ENCODE measurements at regions not wholly inside any gene's neighbourhood (a gene's known extent, or its start where the extent isn't known, plus 50 kb on each side); places are given as distances from the start of the nearest gene placed in this dataset.

DNA sequence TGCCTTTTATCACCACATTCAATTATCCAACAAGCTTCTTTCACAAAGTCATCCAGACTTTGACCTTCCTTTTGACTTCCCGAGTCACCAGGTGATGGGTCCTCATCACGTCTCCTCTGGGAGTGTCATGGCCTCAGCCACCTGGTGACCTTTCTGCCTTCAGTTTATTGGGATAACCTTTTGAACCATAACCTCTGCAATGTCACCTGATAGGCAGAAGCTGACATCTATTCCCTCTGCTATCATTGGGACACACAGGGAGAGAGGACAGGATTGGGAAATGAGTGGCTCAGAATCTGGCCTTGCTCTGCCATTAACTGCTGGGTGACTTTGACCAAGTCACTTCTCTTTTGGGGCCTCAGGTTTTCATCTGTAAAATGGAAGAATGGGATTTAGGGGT, 388.7 kb downstream of the NUAK1 start:
- TF ChIP-seq, protein P1, sequence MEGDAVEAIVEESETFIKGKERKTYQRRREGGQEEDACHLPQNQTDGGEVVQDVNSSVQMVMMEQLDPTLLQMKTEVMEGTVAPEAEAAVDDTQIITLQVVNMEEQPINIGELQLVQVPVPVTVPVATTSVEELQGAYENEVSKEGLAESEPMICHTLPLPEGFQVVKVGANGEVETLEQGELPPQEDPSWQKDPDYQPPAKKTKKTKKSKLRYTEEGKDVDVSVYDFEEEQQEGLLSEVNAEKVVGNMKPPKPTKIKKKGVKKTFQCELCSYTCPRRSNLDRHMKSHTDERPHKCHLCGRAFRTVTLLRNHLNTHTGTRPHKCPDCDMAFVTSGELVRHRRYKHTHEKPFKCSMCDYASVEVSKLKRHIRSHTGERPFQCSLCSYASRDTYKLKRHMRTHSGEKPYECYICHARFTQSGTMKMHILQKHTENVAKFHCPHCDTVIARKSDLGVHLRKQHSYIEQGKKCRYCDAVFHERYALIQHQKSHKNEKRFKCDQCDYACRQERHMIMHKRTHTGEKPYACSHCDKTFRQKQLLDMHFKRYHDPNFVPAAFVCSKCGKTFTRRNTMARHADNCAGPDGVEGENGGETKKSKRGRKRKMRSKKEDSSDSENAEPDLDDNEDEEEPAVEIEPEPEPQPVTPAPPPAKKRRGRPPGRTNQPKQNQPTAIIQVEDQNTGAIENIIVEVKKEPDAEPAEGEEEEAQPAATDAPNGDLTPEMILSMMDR (IDR thresholded peaks at IDR 0.05; ENCODE audit: borderline replicate concordance, extremely low read depth, insufficient read depth), result no peak
- DNase-seq, result no peak
- intact Hi-C loops (cut with DNase I), result no loop called here
- Histone ChIP-seq H3K27me3 (ENCODE audit: control insufficient read depth, insufficient read depth, low read length) (no peaks in the 10 kb centered on the region), H3K4me1 (ENCODE audit: control insufficient read depth in 2 of 3, insufficient read depth in 2 of 3, low read depth in 1 of 3, low read length in 3 of 3) (peaks cover 0 to 8% (median 6%) of the 10 kb centered on the region in 3 donors), H3K9me3 (ENCODE audit: control insufficient read depth in 2 of 3, insufficient read depth in 1 of 3, low read length in 3 of 3) (no peaks in the 10 kb centered on the region), H3K36me3 (ENCODE audit: control insufficient read depth in 2 of 3, insufficient read depth in 3 of 3, low read length in 3 of 3) (no peaks in the 10 kb centered on the region), H3K27ac (ENCODE audit: low read depth in 2 of 2, low read length in 2 of 2) (no peak overlapping the region), H3K4me3 (ENCODE audit: low read length in 3 of 3) (no peak overlapping the region), H3K9ac (ENCODE audit: low read length in 3 of 3) (no peak overlapping the region)
- no peak for FAIRE-seq

DNA sequence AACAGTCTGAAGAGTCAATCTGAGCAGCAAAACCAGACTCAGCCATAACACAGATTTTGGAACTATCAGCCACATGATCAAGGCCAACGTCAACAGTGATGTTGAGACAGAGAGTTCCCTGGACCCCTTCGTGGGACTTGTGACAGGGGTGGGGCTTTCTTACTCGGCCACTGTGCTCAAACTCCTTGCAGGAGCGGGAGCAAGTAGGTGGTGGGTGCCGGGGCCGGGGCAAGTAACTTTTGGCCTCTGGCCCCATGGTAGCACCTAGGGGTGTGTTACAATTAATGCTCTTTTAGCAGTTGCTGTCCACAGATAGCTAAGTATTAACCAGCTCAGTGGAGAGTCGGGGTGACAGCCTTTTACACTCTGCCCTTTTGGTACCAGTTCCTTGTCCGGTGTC, 384.4 kb downstream of the NUAK1 start:
- TF ChIP-seq, protein P1 (IDR thresholded peaks at IDR 0.05; ENCODE audit: borderline replicate concordance, extremely low read depth, insufficient read depth), result no peak
- intact Hi-C loops (cut with DNase I), result no loop called here
- H3K4me3 ChIP-seq (ENCODE audit: low read length in 3 of 3), result no peak overlapping the region
- no peaks in the 10 kb centered on the region for H3K27me3 ChIP-seq (ENCODE audit: control insufficient read depth, insufficient read depth, low read length)
- H3K9ac ChIP-seq (ENCODE audit: low read length in 3 of 3), result no peak overlapping the region
- FAIRE-seq (no peak), DNase-seq (no peak)
- no peaks in the 10 kb centered on the region for H3K36me3 ChIP-seq (ENCODE audit: control insufficient read depth in 2 of 3, insufficient read depth in 3 of 3, low read length in 3 of 3)
- H3K4me1 ChIP-seq (ENCODE audit: control insufficient read depth in 2 of 3, insufficient read depth in 2 of 3, low read depth in 1 of 3, low read length in 3 of 3), result peaks cover 0 to under 1% (median 0%) of the 10 kb centered on the region in 3 donors
- no peaks in the 10 kb centered on the region for H3K9me3 ChIP-seq (ENCODE audit: control insufficient read depth in 2 of 3, insufficient read depth in 1 of 3, low read length in 3 of 3)
- no peak overlapping the region for H3K27ac ChIP-seq (ENCODE audit: low read depth in 2 of 2, low read length in 2 of 2)

DNA sequence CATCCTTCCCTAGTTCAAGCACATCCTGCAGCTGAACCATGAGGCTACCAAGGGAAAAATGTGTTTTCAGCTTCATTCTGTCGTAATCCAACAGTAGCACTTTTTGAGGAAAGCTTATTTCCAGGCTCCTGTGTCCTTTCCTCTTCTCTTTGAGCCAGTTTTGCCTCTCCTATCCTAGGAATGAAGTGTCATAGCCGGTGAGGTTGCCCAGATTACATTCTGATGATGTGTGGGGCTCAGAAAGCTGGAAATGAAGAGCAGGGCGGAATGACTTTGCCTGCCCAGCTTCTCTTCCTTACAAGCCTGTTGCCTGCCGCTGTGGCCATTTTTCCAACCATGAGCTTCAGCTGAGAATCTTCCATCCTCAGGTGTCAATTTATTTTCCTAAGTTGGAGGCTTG, 381.8 kb downstream of the NUAK1 start:
- Histone ChIP-seq H3K27ac (ENCODE audit: low read depth in 2 of 2, low read length in 2 of 2) (no peak overlapping the region), H3K27me3 (ENCODE audit: control insufficient read depth, insufficient read depth, low read length) (no peaks in the 10 kb centered on the region), H3K9ac (ENCODE audit: low read length in 3 of 3) (no peak overlapping the region), H3K4me1 (ENCODE audit: control insufficient read depth in 2 of 3, insufficient read depth in 2 of 3, low read depth in 1 of 3, low read length in 3 of 3) (no peaks in the 10 kb centered on the region), H3K9me3 (ENCODE audit: control insufficient read depth in 2 of 3, insufficient read depth in 1 of 3, low read length in 3 of 3) (no peaks in the 10 kb centered on the region), H3K4me3 (ENCODE audit: low read length in 3 of 3) (no peak overlapping the region), H3K36me3 (ENCODE audit: control insufficient read depth in 2 of 3, insufficient read depth in 3 of 3, low read length in 3 of 3) (no peaks in the 10 kb centered on the region)
- no peak for FAIRE-seq
- intact Hi-C loops (cut with DNase I), result no loop called here
- DNase-seq, result no peak
- TF ChIP-seq, protein P1 (IDR thresholded peaks at IDR 0.05; ENCODE audit: borderline replicate concordance, extremely low read depth, insufficient read depth), result no peak

DNA sequence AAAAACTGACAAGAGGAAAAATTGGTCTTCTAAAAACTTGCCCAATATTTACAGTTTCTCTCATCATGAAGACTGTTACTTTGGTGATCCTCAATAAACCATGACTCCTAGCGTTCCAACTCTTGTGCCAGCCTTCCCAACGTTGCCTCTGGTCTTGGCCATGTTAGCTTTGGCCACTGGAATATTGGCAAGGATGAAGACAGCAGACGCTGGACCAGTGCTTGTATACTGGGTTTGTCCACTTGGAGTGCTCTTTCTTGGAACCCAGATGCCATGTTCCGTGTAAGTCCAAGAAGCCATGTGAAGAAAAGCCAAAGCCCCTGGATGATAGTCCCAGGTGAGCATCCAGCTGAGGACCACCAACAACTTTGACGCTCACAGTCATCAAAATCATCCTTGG, 379.6 kb downstream of the NUAK1 start:
- Histone ChIP-seq H3K4me1 (ENCODE audit: control insufficient read depth in 2 of 3, insufficient read depth in 2 of 3, low read depth in 1 of 3, low read length in 3 of 3) (no peaks in the 10 kb centered on the region), H3K9me3 (ENCODE audit: control insufficient read depth in 2 of 3, insufficient read depth in 1 of 3, low read length in 3 of 3) (no peaks in the 10 kb centered on the region), H3K27me3 (ENCODE audit: control insufficient read depth, insufficient read depth, low read length) (no peaks in the 10 kb centered on the region), H3K4me3 (ENCODE audit: low read length in 3 of 3) (no peak overlapping the region), H3K9ac (ENCODE audit: low read length in 3 of 3) (no peak overlapping the region), H3K27ac (ENCODE audit: low read depth in 2 of 2, low read length in 2 of 2) (no peak overlapping the region), H3K36me3 (ENCODE audit: control insufficient read depth in 2 of 3, insufficient read depth in 3 of 3, low read length in 3 of 3) (no peaks in the 10 kb centered on the region)
- DNase-seq, result no peak
- no peak for FAIRE-seq
- intact Hi-C loops (cut with DNase I), result no loop called here
- TF ChIP-seq, protein P1 (IDR thresholded peaks at IDR 0.05; ENCODE audit: borderline replicate concordance, extremely low read depth, insufficient read depth), result no peak

Data from kidney (tissue), 13 donors.